IMR-90 (cell line): ENCODE measurements at regions not wholly inside any gene's neighbourhood (a gene's known extent, or its start where the extent isn't known, plus 50 kb on each side); places are given as distances from the start of the nearest gene placed in this dataset.

Source experiments
- ATAC-seq: fragments of 200-7000 bp; cut with Tn5 transposase; 2 replicates; pipeline ENCODE4 v1.9.1; 2020; ENCODE audit warnings: low read depth, mild to moderate bottlenecking, moderate library complexity
- BruUV-seq: library from RNA; stranded (reverse); fragments of 400-500 nt; replicated peaks from 2 replicates; lab custom pipeline; 2021; lab: Mats Ljungman, UMichigan
- CTCF ChIA-PET: fragments of 300-600 bp; formaldehyde crosslinking; extraction: SDS; loops from one replicate; lab custom pipeline; 2021; ENCODE audit warnings: antibody characterized with exemption; lab: Yijun Ruan, JAX
- POLR2A ChIA-PET: fragments of 300-600 bp; sonication (Branson Sonifier 250); formaldehyde crosslinking; loops from one replicate; lab custom pipeline; 2022; ENCODE audit warnings: antibody characterized with exemption; ENCODE audit not compliant: unreplicated experiment; lab: Charles Lee
- DNase-seq: peaks from one replicate; pipeline ENCODE4 v3.0.0; 2013
- H2AFZ ChIP-seq: replicated peaks from 2 replicates; pipeline ENCODE3; 2013; ENCODE audit warnings: low read length, mild to moderate bottlenecking; ENCODE audit not compliant: poor library complexity
- H2AK5ac ChIP-seq: 2 replicates; pipeline ENCODE4 v1.6.1; 2013; ENCODE audit warnings: low read depth, low read length, inconsistent platforms
- H2AK9ac ChIP-seq: replicated peaks from 2 replicates; pipeline ENCODE3; 2013; ENCODE audit warnings: mild to moderate bottlenecking, low read depth, low read length, moderate library complexity; ENCODE audit not compliant: poor library complexity
- H2BK120ac ChIP-seq: 2 replicates; pipeline ENCODE4 v1.6.1; 2013; ENCODE audit warnings: low read depth, low read length, inconsistent platforms
- H2BK15ac ChIP-seq: 3 replicates; pipeline ENCODE4 v1.6.1; 2013; ENCODE audit warnings: low read depth, low read length, inconsistent platforms
- H2BK20ac ChIP-seq: 2 replicates; pipeline ENCODE4 v1.6.1; 2013; ENCODE audit warnings: low read depth, mild to moderate bottlenecking, inconsistent platforms, low read length, moderate library complexity
- H2BK5ac ChIP-seq: 2 replicates; pipeline ENCODE4 v1.6.1; 2013; ENCODE audit warnings: mild to moderate bottlenecking, low read depth, low read length, inconsistent platforms; ENCODE audit not compliant: poor library complexity, severe bottlenecking
- H3K14ac ChIP-seq: replicated peaks from 2 replicates; pipeline ENCODE4 v1.6.1; 2013; ENCODE audit warnings: low read depth, low read length, inconsistent platforms
- H3K18ac ChIP-seq: 2 replicates; pipeline ENCODE4 v1.6.1; 2013; ENCODE audit warnings: low read depth, low read length, control low read depth
- H3K23ac ChIP-seq: 2 replicates; pipeline ENCODE4 v1.6.1; 2013; ENCODE audit warnings: low read depth, low read length, inconsistent platforms
- H3K27ac ChIP-seq: 2 replicates; pipeline ENCODE4 v1.5.1; 2013; ENCODE audit warnings: mild to moderate bottlenecking, control low read depth, low read length; ENCODE audit not compliant: insufficient read depth
- H3K27me3 ChIP-seq: 2 replicates; pipeline ENCODE4 v1.6.1; 2013; ENCODE audit warnings: low read length; ENCODE audit not compliant: control insufficient read depth, insufficient read depth
- H3K36me3 ChIP-seq: 2 replicates; pipeline ENCODE4 v1.6.1; 2013; ENCODE audit warnings: low read length, mixed read lengths; ENCODE audit not compliant: control insufficient read depth, insufficient read depth
- H3K4ac ChIP-seq: 2 replicates; pipeline ENCODE4 v1.6.1; 2013; ENCODE audit warnings: low read depth, low read length, inconsistent platforms
- H3K4me1 ChIP-seq: 2 replicates; pipeline ENCODE4 v1.6.1; 2013; ENCODE audit warnings: low read length, mixed read lengths; ENCODE audit not compliant: control insufficient read depth, insufficient read depth
- H3K4me2 ChIP-seq: 2 replicates; pipeline ENCODE4 v1.6.1; 2013; ENCODE audit warnings: low read depth, mild to moderate bottlenecking, control low read depth, low read length, moderate library complexity
- H3K4me3 ChIP-seq: 2 replicates; pipeline ENCODE4 v1.5.1; 2013; ENCODE audit warnings: low read depth, mild to moderate bottlenecking, control low read depth, low read length, moderate library complexity; ENCODE audit not compliant: insufficient read depth
- H3K56ac ChIP-seq: 2 replicates; pipeline ENCODE4 v1.6.1; 2013; ENCODE audit warnings: low read length, inconsistent platforms; ENCODE audit not compliant: insufficient read depth; ENCODE audit errors: extremely low read depth
- H3K79me1 ChIP-seq, 2 experiments: 2 replicates each; pipeline ENCODE4 v1.6.1; 2013; ENCODE audit warnings: low read length in 2 of 2, inconsistent platforms in 1 of 2, low read depth in 1 of 2
- H3K9ac ChIP-seq: 2 replicates; pipeline ENCODE4 v1.6.1; 2013; ENCODE audit warnings: low read depth, low read length, control low read depth
- H3K9me1 ChIP-seq: 2 replicates; pipeline ENCODE4 v1.6.1; 2013; ENCODE audit warnings: low read length, inconsistent platforms; ENCODE audit not compliant: insufficient read depth
- H3K9me3 ChIP-seq: 2 replicates; pipeline ENCODE4 v1.6.1; 2013; ENCODE audit warnings: low read length; ENCODE audit not compliant: control insufficient read depth, insufficient read depth
- H4K20me1 ChIP-seq: 2 replicates; pipeline ENCODE4 v1.6.1; 2013; ENCODE audit warnings: low read length, inconsistent platforms; ENCODE audit not compliant: insufficient read depth
- H4K5ac ChIP-seq: 2 replicates; pipeline ENCODE4 v1.6.1; 2013; ENCODE audit warnings: mild to moderate bottlenecking, low read depth, low read length, control low read depth
- H4K8ac ChIP-seq, 2 experiments: 2 replicates each; pipeline ENCODE4 v1.6.1; 2013; ENCODE audit warnings: low read depth in 2 of 2, low read length in 2 of 2, control low read depth in 1 of 2, inconsistent platforms in 1 of 2
- H4K91ac ChIP-seq: 2 replicates; pipeline ENCODE4 v1.6.1; 2013; ENCODE audit warnings: low read depth, low read length, inconsistent platforms; ENCODE audit not compliant: insufficient read depth
- CEBPB ChIP-seq: IDR thresholded peaks from 2 replicates; pipeline ENCODE4 v1.6.1; 2012; ENCODE audit warnings: low read depth, low read length, improper control_type of control experiment
- RCOR1 ChIP-seq: IDR thresholded peaks from 2 replicates; pipeline ENCODE4 v1.6.1; 2012; ENCODE audit warnings: mild to moderate bottlenecking, low read length, improper control_type of control experiment; ENCODE audit not compliant: insufficient replicate concordance
- WGBS, 2 experiments: methylation state at CpG; one replicate each; pipeline versions ENCODE4 v1.1.5 to v1.1.7; 2013; ENCODE audit warnings: missing lambda C conversion rate in 2 of 2; ENCODE audit not compliant: insufficient read length in 1 of 2; ENCODE audit errors: extremely low coverage in 2 of 2; 5-methylcytosine and 5-hydroxymethylcytosine counted together
- dilution Hi-C: fragments of 300-500 bp; cut with HindIII; formaldehyde crosslinking; loops from one replicate; pipeline ENCODE4 v1.14.3; 2018; ENCODE audit warnings: low sequenced_read_pairs; ENCODE audit not compliant: unreplicated experiment
- in situ Hi-C: fragments of 300-500 bp; cut with MboI; formaldehyde crosslinking; loops from 3 replicates; pipeline ENCODE4 v1.14.3; 2019; ENCODE audit warnings: low sequenced_read_pairs, inconsistent platforms, mixed read lengths
- intact Hi-C: fragments of 100-400 bp; cut with micrococcal nuclease; formaldehyde crosslinking; loops from 2 replicates; pipeline ENCODE4 v1.10.0; 2022

DNA sequence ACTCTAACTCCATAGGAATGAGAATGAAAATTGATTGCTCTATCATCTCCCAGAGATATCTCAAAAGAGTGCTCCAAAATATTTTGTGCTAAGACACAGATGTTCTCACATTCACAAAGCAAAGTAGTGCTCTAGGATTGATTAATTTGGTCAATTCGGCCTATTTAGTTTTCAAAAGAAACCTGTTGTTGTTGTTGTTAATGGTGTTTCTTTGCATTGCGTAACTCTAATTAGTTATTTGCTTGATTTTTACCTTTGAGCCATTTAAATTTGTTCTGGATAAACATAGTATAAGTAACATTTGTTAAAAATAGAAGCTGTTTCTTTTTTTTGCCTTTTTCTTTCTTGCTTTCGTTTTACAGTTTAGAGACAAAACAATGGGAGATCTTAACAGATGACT is 382.5 kb downstream of the CAAP1 start:
- H3K14ac ChIP-seq = no peak overlapping the region
- no peak overlapping the region for H4K5ac ChIP-seq
- H3K4ac ChIP-seq = no peak overlapping the region
- no peaks in the 10 kb centered on the region for H3K4me1 ChIP-seq
- H3K56ac ChIP-seq = no peak overlapping the region
- H3K23ac ChIP-seq = no peak overlapping the region
- H3K18ac ChIP-seq = no peak overlapping the region
- no peak overlapping the region for H2BK20ac ChIP-seq
- no peak overlapping the region for H2BK120ac ChIP-seq
- in situ Hi-C loops = no loop called here
- H3K36me3 ChIP-seq = no peaks in the 10 kb centered on the region
- no peaks in the 10 kb centered on the region for H3K9me1 ChIP-seq
- ATAC-seq (no peak), DNase-seq (no peak)
- H3K4me2 ChIP-seq = no peak overlapping the region
- no peak overlapping the region for H4K8ac ChIP-seq
- H3K9me3 ChIP-seq = no peaks in the 10 kb centered on the region; the same call in 1 of the 2 replicates
- H2AK5ac ChIP-seq = no peak overlapping the region
- no peak overlapping the region for H3K9ac ChIP-seq
- no peak overlapping the region for H3K27ac ChIP-seq
- no CpG with 5 or more reads among the region's 3 CpGs for WGBS, 2 experiments
- no peak overlapping the region for H2AK9ac ChIP-seq
- no peaks in the 10 kb centered on the region for H3K27me3 ChIP-seq
- no peak for TF ChIP-seq RCOR1
- TF ChIP-seq CEBPB = peak; percentile 57
- no peak overlapping the region for H2BK15ac ChIP-seq
- ChIA-PET POLR2A (no interaction called here), CTCF (no interaction called here)
- H2BK5ac ChIP-seq = no peak overlapping the region
- no peak overlapping the region for H3K4me3 ChIP-seq
- BruUV-seq = no TSS peak
- dilution Hi-C loops = no loop called here
- no peaks in the 10 kb centered on the region for H4K20me1 ChIP-seq
- H2AFZ ChIP-seq = no peak overlapping the region
- H3K79me1 ChIP-seq = no peaks in the 10 kb centered on the region
- intact Hi-C loops = no loop called here
- H4K91ac ChIP-seq = no peak overlapping the region
